ENCODE measurements at regions not wholly inside any gene's neighbourhood (a gene's known extent, or its start where the extent isn't known, plus 50 kb on each side); places are given as distances from the start of the nearest gene placed in this dataset.

GRCh38 chr13:23983671-23984070 is 86.4 kb upstream of the C1QTNF9B start:
- DNase-seq (ENCODE audit: low spot score): no peak

- no peak for DNase-seq (ENCODE audit: low spot score)
These were observed 87.2 kb upstream of the C1QTNF9B start for GRCh38 chr13:23984546-23984945.

GRCh38 chr13:23985060-23985459 is 87.8 kb upstream of the C1QTNF9B start:
- DNase-seq (ENCODE audit: low spot score): no peak

GRCh38 chr13:23985839-23986238 is 88.5 kb upstream of the C1QTNF9B start:
- DNase-seq (ENCODE audit: low spot score): no peak

- DNase-seq (ENCODE audit: low spot score): no peak
These were observed 89.3 kb upstream of the C1QTNF9B start for GRCh38 chr13:23986619-23987018.

- no peak for DNase-seq (ENCODE audit: low spot score)
These were observed 90.1 kb upstream of the C1QTNF9B start for GRCh38 chr13:23987331-23987894.

GRCh38 chr13:23988546-23989122 is 91.3 kb upstream of the C1QTNF9B start:
- no peak for DNase-seq (ENCODE audit: low spot score)

GRCh38 chr13:23990455-23990854 is 93.2 kb upstream of the C1QTNF9B start:
- no peak for DNase-seq (ENCODE audit: low spot score)

GRCh38 chr13:23991119-23991518 is 93.8 kb upstream of the C1QTNF9B start:
- DNase-seq (ENCODE audit: low spot score): no peak

GRCh38 chr13:23992781-23993679 is 95.7 kb upstream of the C1QTNF9B start:
- no peak for DNase-seq (ENCODE audit: low spot score)

- no peak for DNase-seq (ENCODE audit: low spot score)
These were observed 96.3 kb upstream of the C1QTNF9B start for GRCh38 chr13:23993680-23993985.

- DNase-seq (ENCODE audit: low spot score): no peak
These were observed 98.2 kb upstream of the C1QTNF9B start for GRCh38 chr13:23995283-23996073.

- DNase-seq (ENCODE audit: low spot score): no peak
These were observed 99.2 kb upstream of the C1QTNF9B start for GRCh38 chr13:23996456-23996855.

GRCh38 chr13:23999424-23999823 is 102.1 kb upstream of the C1QTNF9B start:
- no peak for DNase-seq (ENCODE audit: low spot score)

GRCh38 chr13:24002206-24002815 is 105.0 kb upstream of the C1QTNF9B start:
- no peak for DNase-seq (ENCODE audit: low spot score)

- no peak for DNase-seq (ENCODE audit: low spot score)
These were observed 107.0 kb upstream of the C1QTNF9B start for GRCh38 chr13:24004142-24004899.

GRCh38 chr13:24004971-24005370 is 107.7 kb upstream of the C1QTNF9B start:
- DNase-seq (ENCODE audit: low spot score): no peak

GRCh38 chr13:24005755-24006281 is 108.5 kb upstream of the C1QTNF9B start:
- DNase-seq (ENCODE audit: low spot score): no peak

GRCh38 chr13:24006520-24007248 is 109.4 kb upstream of the C1QTNF9B start:
- no peak for DNase-seq (ENCODE audit: low spot score)

- DNase-seq (ENCODE audit: low spot score): no peak
These were observed 110.8 kb upstream of the C1QTNF9B start for GRCh38 chr13:24007979-24008620.
